ENCODE measurements at regions not wholly inside any gene's neighbourhood (a gene's known extent, or its start where the extent isn't known, plus 50 kb on each side); places are given as distances from the start of the nearest gene placed in this dataset.
"Not testable (repeated sequence)": the region's sequence is repeated elsewhere in the genome, so short reads cannot be mapped to it uniquely, and the experiment has no call there.

DNA sequence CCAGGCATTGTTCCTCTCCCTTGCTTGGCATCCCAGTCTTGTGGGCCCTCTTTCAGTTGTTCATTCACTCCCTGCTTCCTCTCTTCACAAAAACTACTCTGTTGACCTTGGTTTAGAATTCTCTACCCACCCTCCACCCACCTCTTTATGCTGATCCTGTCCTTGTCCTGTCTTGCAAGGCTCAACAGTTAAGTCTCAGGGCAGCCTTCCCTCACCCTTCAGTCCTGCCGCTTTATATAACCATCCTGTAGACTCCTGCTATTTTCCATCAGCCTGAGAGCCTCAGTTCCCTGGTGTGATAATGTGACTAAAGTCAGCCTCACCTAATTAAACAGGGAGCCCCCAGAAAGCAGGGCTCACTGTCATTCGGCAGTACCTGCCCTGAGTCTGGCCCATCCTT lies 1763.0 kb downstream of the SPATA31A7 start:
- H3K36me3 ChIP-seq (replicated peaks in 1 of 2; ENCODE audit: control insufficient read depth in 1 of 2, insufficient read depth in 2 of 2, low read length in 2 of 2); POLR2A ChIA-PET; ATAC-seq; H2AFZ ChIP-seq (ENCODE audit: low read length); CTCF ChIA-PET (ENCODE audit: low intra/inter-chr PET ratio, low total read pairs); H3K4me3 ChIP-seq (replicated peaks in 1 of 3; ENCODE audit: insufficient read depth in 1 of 3, low read depth in 2 of 3, low read length in 3 of 3); H3K9ac ChIP-seq (ENCODE audit: insufficient read depth, low read depth, low read length); H3K9me3 ChIP-seq (ENCODE audit: low read length); H3K4me1 ChIP-seq (ENCODE audit: insufficient read depth, low read length); DNase-seq (ENCODE audit: low spot score); H4K20me1 ChIP-seq (ENCODE audit: insufficient read depth, low read length); H3K27ac ChIP-seq (ENCODE audit: extremely low read length, insufficient read depth, low read length); BruUV-seq (replicated peaks); H3K4me2 ChIP-seq (ENCODE audit: low read depth, low read length); H3K27me3 ChIP-seq (ENCODE audit: control insufficient read depth in 1 of 2, insufficient read depth in 2 of 2, low read length in 2 of 2); in situ Hi-C loops (cut with HindIII; ENCODE audit: extremely low pct_ligation_motif_present, low pct_unique_long_range_greater_than_20kb); FAIRE-seq; H3K79me2 ChIP-seq (ENCODE audit: insufficient read depth, low read length); intact Hi-C loops (cut with micrococcal nuclease; ENCODE audit: unreplicated experiment): not testable (repeated sequence)
- WGBS (ENCODE audit: low lambda C conversion rate) = no CpG with 5 or more reads among the region's 2 CpGs

Small RNAs in the stretch of these regions (small RNA-seq; reads per million reads assigned to genes)
- gene RNA5SP283 (ENCODE audit: insufficient read depth in 2 of 3, insufficient read length in 3 of 3, low read depth in 2 of 3, low replicate concordance in 1 of 3) = 0 to 0.97 (median 0) reads per million in 3 experiments

Measured in HepG2 (cell line).